ENCODE measurements at regions not wholly inside any gene's neighbourhood (a gene's known extent, or its start where the extent isn't known, plus 50 kb on each side); places are given as distances from the start of the nearest gene placed in this dataset.

- TF ChIP-seq, protein P1, sequence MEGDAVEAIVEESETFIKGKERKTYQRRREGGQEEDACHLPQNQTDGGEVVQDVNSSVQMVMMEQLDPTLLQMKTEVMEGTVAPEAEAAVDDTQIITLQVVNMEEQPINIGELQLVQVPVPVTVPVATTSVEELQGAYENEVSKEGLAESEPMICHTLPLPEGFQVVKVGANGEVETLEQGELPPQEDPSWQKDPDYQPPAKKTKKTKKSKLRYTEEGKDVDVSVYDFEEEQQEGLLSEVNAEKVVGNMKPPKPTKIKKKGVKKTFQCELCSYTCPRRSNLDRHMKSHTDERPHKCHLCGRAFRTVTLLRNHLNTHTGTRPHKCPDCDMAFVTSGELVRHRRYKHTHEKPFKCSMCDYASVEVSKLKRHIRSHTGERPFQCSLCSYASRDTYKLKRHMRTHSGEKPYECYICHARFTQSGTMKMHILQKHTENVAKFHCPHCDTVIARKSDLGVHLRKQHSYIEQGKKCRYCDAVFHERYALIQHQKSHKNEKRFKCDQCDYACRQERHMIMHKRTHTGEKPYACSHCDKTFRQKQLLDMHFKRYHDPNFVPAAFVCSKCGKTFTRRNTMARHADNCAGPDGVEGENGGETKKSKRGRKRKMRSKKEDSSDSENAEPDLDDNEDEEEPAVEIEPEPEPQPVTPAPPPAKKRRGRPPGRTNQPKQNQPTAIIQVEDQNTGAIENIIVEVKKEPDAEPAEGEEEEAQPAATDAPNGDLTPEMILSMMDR (conservative IDR thresholded peaks at IDR 0.05; ENCODE audit: low read depth in 2 of 2), result no peak
- TF ChIP-seq POLR2AphosphoS5 (IDR thresholded peaks at IDR 0.05; ENCODE audit: low read depth), result no peak
- no peak for TF ChIP-seq ZNF331 (CRISPR knock-in tag; IDR thresholded peaks at IDR 0.05; ENCODE audit: low read depth)
- TF ChIP-seq REST (IDR thresholded peaks at IDR 0.05; ENCODE audit: unreplicated experiment), result no peak
- TF ChIP-seq CREB1 (CRISPR knock-in tag; IDR thresholded peaks at IDR 0.05; ENCODE audit: low read depth), result no peak
- no peak for TF ChIP-seq JUNB (IDR thresholded peaks at IDR 0.05; ENCODE audit: unreplicated experiment)
- no peak for TF ChIP-seq EZH2phosphoT487 (IDR thresholded peaks at IDR 0.05; ENCODE audit: unreplicated experiment)
- TF ChIP-seq EZH2 (IDR thresholded peaks at IDR 0.05; ENCODE audit: low read depth, unreplicated experiment), result no peak
Observed at GRCh38 chr20:29750268-29750899, 1507.1 kb upstream of the DEFB115 start.

Measured in GM23338 (cell line).